Right renal pelvis (tissue), 4 donors: ENCODE measurements at regions not wholly inside any gene's neighbourhood (a gene's known extent, or its start where the extent isn't known, plus 50 kb on each side); places are given as distances from the start of the nearest gene placed in this dataset.

ENCODE experiments used
- DNase-seq, 4 donors: peaks; one replicate each; pipeline ENCODE4 v3.0.0-alpha.2; 2013; ENCODE audit warnings: low read depth in 4 of 4, low spot score in 3 of 4, missing footprints in 1 of 4

DNA sequence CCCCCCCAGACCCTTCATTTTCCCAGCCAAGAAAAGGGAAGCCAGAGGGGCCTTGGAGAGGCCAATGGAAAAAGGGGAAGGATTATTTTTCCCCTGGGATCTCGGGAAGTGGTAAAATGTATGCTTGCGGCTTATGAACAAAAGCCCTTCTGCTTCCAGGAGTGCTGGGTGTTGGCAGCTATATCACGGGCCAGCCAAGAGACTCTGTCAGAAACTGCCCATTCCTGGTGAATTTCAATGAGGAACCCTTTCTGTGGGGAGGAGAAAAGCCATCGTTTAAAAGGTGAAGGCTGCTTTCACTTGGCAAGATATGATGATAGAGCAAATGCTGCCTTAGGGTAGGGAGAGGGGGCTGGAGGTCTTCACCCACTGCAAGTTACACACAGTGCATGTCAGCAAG, 69.7 kb upstream of the ZC3H12A start:
- no peak for DNase-seq

DNA sequence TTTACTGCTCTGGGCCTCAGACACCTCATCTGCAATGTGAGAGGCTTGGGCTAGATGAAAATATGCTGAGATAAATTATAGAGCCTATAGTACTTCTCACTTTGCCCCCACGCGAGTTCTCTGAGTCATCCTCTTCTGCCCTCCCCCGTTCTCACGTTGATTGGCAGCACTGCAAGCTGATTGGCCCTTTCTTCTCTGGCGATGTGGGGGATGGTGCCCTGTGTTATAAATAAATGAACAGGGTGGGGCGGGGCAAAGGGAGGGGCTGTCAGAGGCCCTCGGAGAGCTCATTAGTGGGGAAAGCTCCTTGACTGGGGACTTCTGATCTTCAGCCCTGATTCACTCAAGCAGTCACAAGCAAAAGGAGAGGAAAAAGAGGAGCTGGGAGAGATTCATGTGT, 64.3 kb upstream of the ZC3H12A start:
- DNase-seq: no peak

- peak; percentile 15 to 43 (median 38) for DNase-seq
Measured at GRCh38 chr1:37410815-37411214, 63.6 kb upstream of the ZC3H12A start.

GRCh38 chr1:37415611-37416244, 58.7 kb upstream of the ZC3H12A start:
- no peak for DNase-seq

GRCh38 chr1:37420456-37420855, 53.9 kb upstream of the ZC3H12A start:
- DNase-seq: no peak

GRCh38 chr1:37423810-37424209, 50.6 kb upstream of the ZC3H12A start:
- no peak for DNase-seq

DNA sequence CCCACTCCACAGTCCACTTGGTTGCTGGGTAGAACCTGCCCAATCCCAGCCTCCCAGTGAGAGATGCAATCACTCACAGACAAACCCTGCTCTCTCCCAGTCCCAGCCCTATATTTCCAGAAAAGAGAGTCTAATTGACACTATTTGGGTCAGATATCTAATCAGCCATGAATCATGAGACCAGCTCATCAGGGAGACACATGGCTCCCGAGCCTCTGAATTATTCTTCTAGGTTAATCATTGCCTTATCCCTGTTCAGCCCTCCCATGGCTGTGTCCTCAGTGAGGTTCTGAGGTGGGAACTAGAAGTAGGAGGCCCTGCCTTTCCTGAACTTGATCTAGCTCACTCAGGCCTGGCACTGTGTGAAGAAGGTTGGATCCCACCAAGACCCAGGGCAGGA, 49.9 kb upstream of the ZC3H12A start:
- DNase-seq: no peak
